Naive B cell (primary cell): ENCODE measurements at regions not wholly inside any gene's neighbourhood (a gene's known extent, or its start where the extent isn't known, plus 50 kb on each side); places are given as distances from the start of the nearest gene placed in this dataset.

Experiments
- ATAC-seq, 2 donors: fragments of 150-1000 bp; cut with Tn5 transposase; 2 replicates each; pipeline ENCODE4 v1.10.0; 2021; ENCODE audit warnings: low read depth in 2 of 2, mild to moderate bottlenecking in 2 of 2, moderate library complexity in 2 of 2
- DNase-seq: peaks from one replicate; pipeline ENCODE4 v3.0.0; 2022
- H3K27ac Mint-ChIP-seq, 6 donors: one replicate each; pipeline ENCODE4 v1.8.0; 2020 to 2022; ENCODE audit warnings: mild to moderate bottlenecking in 6 of 6, mixed read lengths in 6 of 6, moderate library complexity in 5 of 6, inconsistent platforms in 2 of 6
- H3K27me3 Mint-ChIP-seq, 3 donors: one replicate each; pipeline ENCODE4 v1.8.0; 2021 to 2022; ENCODE audit warnings: mixed read lengths in 3 of 3, mild to moderate bottlenecking in 1 of 3
- H3K36me3 Mint-ChIP-seq, 2 donors: one replicate each; pipeline ENCODE4 v1.8.0; 2020 to 2022; ENCODE audit warnings: mixed read lengths in 2 of 2, inconsistent platforms in 1 of 2, mild to moderate bottlenecking in 1 of 2
- H3K4me1 Mint-ChIP-seq, 3 donors: one replicate each; pipeline ENCODE4 v1.8.0; 2020 to 2022; ENCODE audit warnings: mixed read lengths in 3 of 3, inconsistent platforms in 1 of 3, mild to moderate bottlenecking in 1 of 3, moderate library complexity in 1 of 3
- H3K4me3 Mint-ChIP-seq, 8 donors: one replicate each; pipeline ENCODE4 v1.8.0; 2020 to 2022; ENCODE audit warnings: mild to moderate bottlenecking in 8 of 8, mixed read lengths in 8 of 8, moderate library complexity in 8 of 8, inconsistent platforms in 2 of 8
- H3K9me3 Mint-ChIP-seq, 7 donors: one replicate each; pipeline ENCODE4 v1.8.0; 2020 to 2022; ENCODE audit warnings: mixed read lengths in 7 of 7, mild to moderate bottlenecking in 5 of 7, inconsistent platforms in 2 of 7, moderate library complexity in 1 of 7

GRCh38 chr3:95899494-95899893 is 914.9 kb upstream of the EPHA6 start:
- no peak for ATAC-seq

GRCh38 chr3:95899911-95900310 is 914.5 kb upstream of the EPHA6 start:
- H3K9me3 Mint-ChIP-seq = peaks cover 0 to 4% (median 2%) of the 10 kb centered on the region in 7 donors
- no peaks in the 10 kb centered on the region for H3K4me1 Mint-ChIP-seq
- no peak overlapping the region for H3K27ac Mint-ChIP-seq
- DNase-seq = no peak
- no peaks in the 10 kb centered on the region for H3K27me3 Mint-ChIP-seq
- ATAC-seq = no peak
- H3K4me3 Mint-ChIP-seq = no peak overlapping the region
- no peaks in the 10 kb centered on the region for H3K36me3 Mint-ChIP-seq

More at GRCh38 chr3:95899494-95899893, 914.9 kb upstream of the EPHA6 start:
- Mint-ChIP-seq H3K27me3 (no peaks in the 10 kb centered on the region), H3K4me3 (no peak overlapping the region), H3K36me3 (no peaks in the 10 kb centered on the region), H3K4me1 (no peaks in the 10 kb centered on the region), H3K27ac (no peak overlapping the region), H3K9me3 (peaks cover 0 to 8% (median 2%) of the 10 kb centered on the region in 7 donors)
- DNase-seq = no peak

- no peaks in the 10 kb centered on the region for H3K36me3 Mint-ChIP-seq
- no peak overlapping the region for H3K27ac Mint-ChIP-seq
- H3K4me3 Mint-ChIP-seq = no peak overlapping the region
- no peaks in the 10 kb centered on the region for H3K27me3 Mint-ChIP-seq
- ATAC-seq (no peak), DNase-seq (no peak)
- H3K4me1 Mint-ChIP-seq = no peaks in the 10 kb centered on the region
- H3K9me3 Mint-ChIP-seq = peaks cover 0 to 7% (median 0%) of the 10 kb centered on the region in 7 donors
Observed at GRCh38 chr3:95901948-95902347, 912.4 kb upstream of the EPHA6 start.

GRCh38 chr3:95905182-95905581 is 909.2 kb upstream of the EPHA6 start:
- no peaks in the 10 kb centered on the region for H3K4me1 Mint-ChIP-seq
- DNase-seq (no peak), ATAC-seq (no peak)
- no peaks in the 10 kb centered on the region for H3K36me3 Mint-ChIP-seq
- peaks cover 0 to 4% (median 3%) of the 10 kb centered on the region in 7 donors for H3K9me3 Mint-ChIP-seq
- no peak overlapping the region for H3K4me3 Mint-ChIP-seq
- no peak overlapping the region for H3K27ac Mint-ChIP-seq
- H3K27me3 Mint-ChIP-seq = no peaks in the 10 kb centered on the region

GRCh38 chr3:95911767-95912166 is 902.6 kb upstream of the EPHA6 start:
- Mint-ChIP-seq H3K4me1 (no peaks in the 10 kb centered on the region), H3K27ac (no peak overlapping the region)

GRCh38 chr3:95923496-95924210 is 890.7 kb upstream of the EPHA6 start:
- no peak overlapping the region for H3K4me3 Mint-ChIP-seq
- H3K27me3 Mint-ChIP-seq = no peaks in the 10 kb centered on the region
- no peaks in the 10 kb centered on the region for H3K4me1 Mint-ChIP-seq
- no peaks in the 10 kb centered on the region for H3K36me3 Mint-ChIP-seq
- DNase-seq (no peak), ATAC-seq (no peak)
- peaks cover 0 to 13% (median 4%) of the 10 kb centered on the region in 7 donors for H3K9me3 Mint-ChIP-seq
- H3K27ac Mint-ChIP-seq = no peak overlapping the region

More at GRCh38 chr3:95911767-95912166, 902.6 kb upstream of the EPHA6 start:
- Mint-ChIP-seq H3K36me3 (no peaks in the 10 kb centered on the region), H3K9me3 (peaks cover 0 to 6% (median 3%) of the 10 kb centered on the region in 7 donors), H3K27me3 (no peaks in the 10 kb centered on the region), H3K4me3 (no peak overlapping the region)
- ATAC-seq = no peak
- DNase-seq = no peak

GRCh38 chr3:95926904-95927501 is 887.4 kb upstream of the EPHA6 start:
- Mint-ChIP-seq H3K36me3 (no peaks in the 10 kb centered on the region), H3K9me3 (peaks cover 0 to 13% (median 4%) of the 10 kb centered on the region in 7 donors), H3K27me3 (no peaks in the 10 kb centered on the region), H3K4me3 (no peak overlapping the region), H3K27ac (no peak overlapping the region), H3K4me1 (no peaks in the 10 kb centered on the region)
- ATAC-seq (no peak), DNase-seq (no peak)

- Mint-ChIP-seq H3K27ac (no peak overlapping the region), H3K27me3 (no peaks in the 10 kb centered on the region), H3K4me1 (no peaks in the 10 kb centered on the region), H3K9me3 (peaks cover 0 to 7% (median 3%) of the 10 kb centered on the region in 7 donors), H3K4me3 (no peak overlapping the region), H3K36me3 (no peaks in the 10 kb centered on the region)
- DNase-seq (no peak), ATAC-seq (no peak)
Observed at GRCh38 chr3:95934181-95934580, 880.2 kb upstream of the EPHA6 start.

GRCh38 chr3:95939235-95939809 is 875.1 kb upstream of the EPHA6 start:
- Mint-ChIP-seq H3K4me1 (no peaks in the 10 kb centered on the region), H3K9me3 (peaks cover 0 to 12% (median 2%) of the 10 kb centered on the region in 7 donors), H3K27me3 (no peaks in the 10 kb centered on the region), H3K36me3 (no peaks in the 10 kb centered on the region), H3K4me3 (no peak overlapping the region), H3K27ac (no peak overlapping the region)
- DNase-seq = no peak
- ATAC-seq = no peak

- H3K36me3 Mint-ChIP-seq = no peaks in the 10 kb centered on the region
- H3K4me1 Mint-ChIP-seq = no peaks in the 10 kb centered on the region
- no peaks in the 10 kb centered on the region for H3K27me3 Mint-ChIP-seq
- no peak overlapping the region for H3K27ac Mint-ChIP-seq
- no peak overlapping the region for H3K4me3 Mint-ChIP-seq
- H3K9me3 Mint-ChIP-seq = peaks cover 0 to 3% (median 0%) of the 10 kb centered on the region in 7 donors
- no peak for DNase-seq
- ATAC-seq = no peak
Observed at GRCh38 chr3:95965704-95966336, 848.6 kb upstream of the EPHA6 start.

GRCh38 chr3:95971573-95971972 is 842.8 kb upstream of the EPHA6 start:
- Mint-ChIP-seq H3K27ac (no peak overlapping the region), H3K36me3 (no peaks in the 10 kb centered on the region), H3K4me1 (no peaks in the 10 kb centered on the region), H3K9me3 (peaks cover 0 to 8% (median 3%) of the 10 kb centered on the region in 7 donors), H3K4me3 (no peak overlapping the region), H3K27me3 (no peaks in the 10 kb centered on the region)
- no peak for DNase-seq
- no peak for ATAC-seq

GRCh38 chr3:95994338-95994737 is 820.1 kb upstream of the EPHA6 start:
- DNase-seq (no peak), ATAC-seq (no peak)
- no peak overlapping the region for H3K4me3 Mint-ChIP-seq
- H3K9me3 Mint-ChIP-seq = peaks cover 0 to 9% (median 4%) of the 10 kb centered on the region in 7 donors
- H3K4me1 Mint-ChIP-seq = no peaks in the 10 kb centered on the region
- no peak overlapping the region for H3K27ac Mint-ChIP-seq
- H3K27me3 Mint-ChIP-seq = no peaks in the 10 kb centered on the region
- no peaks in the 10 kb centered on the region for H3K36me3 Mint-ChIP-seq

- no peaks in the 10 kb centered on the region for H3K4me1 Mint-ChIP-seq
- no peak for ATAC-seq
- H3K9me3 Mint-ChIP-seq = peaks cover 0 to 5% (median 4%) of the 10 kb centered on the region in 7 donors
- DNase-seq = no peak
- H3K27me3 Mint-ChIP-seq = no peaks in the 10 kb centered on the region
- H3K36me3 Mint-ChIP-seq = no peaks in the 10 kb centered on the region
- no peak overlapping the region for H3K27ac Mint-ChIP-seq
- H3K4me3 Mint-ChIP-seq = no peak overlapping the region
Observed at GRCh38 chr3:96000966-96001365, 813.4 kb upstream of the EPHA6 start.
